Astrocyte of the cerebellum (primary cell): ENCODE measurements at regions not wholly inside any gene's neighbourhood (a gene's known extent, or its start where the extent isn't known, plus 50 kb on each side); places are given as distances from the start of the nearest gene placed in this dataset.

ENCODE experiments used
- DNase-seq: peaks from one replicate; pipeline ENCODE4 v3.0.0-alpha.2; 2011; ENCODE audit warnings: low read depth
- H3K4me3 ChIP-seq: 2 replicates; pipeline ENCODE4 v1.5.1; 2011; ENCODE audit warnings: mild to moderate bottlenecking, low read depth, low read length, moderate library complexity
- CTCF ChIP-seq: IDR thresholded peaks from 2 replicates; pipeline ENCODE4 v1.5.1; 2012; ENCODE audit warnings: low read length, low read depth, moderate library complexity, mild to moderate bottlenecking; ENCODE audit errors: missing control alignments
- in situ Hi-C: cut with HindIII; loops from 2 replicates; pipeline ENCODE4 v1.10.0; 2017; ENCODE audit warnings: low sequenced_read_pairs

- no peak overlapping the region for H3K4me3 ChIP-seq
- no peak for DNase-seq
- TF ChIP-seq CTCF = no peak
- in situ Hi-C loops = no loop called here
Observed at GRCh38 chr13:58081301-58081820, 449.8 kb downstream of the PCDH17 start.

GRCh38 chr13:58083064-58083463 lies 451.5 kb downstream of the PCDH17 start:
- no peak for TF ChIP-seq CTCF
- H3K4me3 ChIP-seq = no peak overlapping the region
- no peak for DNase-seq
- in situ Hi-C loops = no loop called here

- in situ Hi-C loops = no loop called here
- no peak for DNase-seq
- H3K4me3 ChIP-seq = no peak overlapping the region
- no peak for TF ChIP-seq CTCF
Observed at GRCh38 chr13:58085274-58085673, 453.7 kb downstream of the PCDH17 start.

GRCh38 chr13:58085819-58086218 lies 454.3 kb downstream of the PCDH17 start:
- no peak for TF ChIP-seq CTCF
- DNase-seq = peak; percentile 83
- in situ Hi-C loops = no loop called here
- no peak overlapping the region for H3K4me3 ChIP-seq

- no peak overlapping the region for H3K4me3 ChIP-seq
- no peak for TF ChIP-seq CTCF
- DNase-seq = no peak
- in situ Hi-C loops = no loop called here
Observed at GRCh38 chr13:58087566-58087965, 456.0 kb downstream of the PCDH17 start.

GRCh38 chr13:58093394-58093793 lies 461.9 kb downstream of the PCDH17 start:
- H3K4me3 ChIP-seq = no peak overlapping the region
- in situ Hi-C loops = no loop called here
- TF ChIP-seq CTCF = no peak
- no peak for DNase-seq

- TF ChIP-seq CTCF = no peak
- DNase-seq = peak; percentile 16
- H3K4me3 ChIP-seq = no peak overlapping the region
- in situ Hi-C loops = no loop called here
Observed at GRCh38 chr13:58097831-58098230, 466.3 kb downstream of the PCDH17 start.
